A673 (cell line): ENCODE measurements at regions not wholly inside any gene's neighbourhood (a gene's known extent, or its start where the extent isn't known, plus 50 kb on each side); places are given as distances from the start of the nearest gene placed in this dataset.

Source experiments
- EZH2 ChIP-seq: fragments of 200-600 bp; sonication (generic); IDR thresholded peaks from 2 replicates; pipeline ENCODE4 v1.6.1; 2017; ENCODE audit warnings: borderline replicate concordance, low read depth, mild to moderate bottlenecking, mixed read lengths, antibody characterized with exemption, low read length; ENCODE audit not compliant: poor library complexity, severe bottlenecking
- TF ChIP-seq, protein P1 (sequence below): fragments of 300-800, 200-600 bp; sonication (generic); conservative IDR thresholded peaks from 2 replicates; pipeline ENCODE4 v1.5.1; 2017; ENCODE audit warnings: low read depth, mild to moderate bottlenecking, antibody characterized with exemption, low read length, moderate library complexity, mixed read lengths

GRCh38 chr13:105019073-105019472 lies 1516.4 kb downstream of the EFNB2 start:
- TF ChIP-seq, protein P1, sequence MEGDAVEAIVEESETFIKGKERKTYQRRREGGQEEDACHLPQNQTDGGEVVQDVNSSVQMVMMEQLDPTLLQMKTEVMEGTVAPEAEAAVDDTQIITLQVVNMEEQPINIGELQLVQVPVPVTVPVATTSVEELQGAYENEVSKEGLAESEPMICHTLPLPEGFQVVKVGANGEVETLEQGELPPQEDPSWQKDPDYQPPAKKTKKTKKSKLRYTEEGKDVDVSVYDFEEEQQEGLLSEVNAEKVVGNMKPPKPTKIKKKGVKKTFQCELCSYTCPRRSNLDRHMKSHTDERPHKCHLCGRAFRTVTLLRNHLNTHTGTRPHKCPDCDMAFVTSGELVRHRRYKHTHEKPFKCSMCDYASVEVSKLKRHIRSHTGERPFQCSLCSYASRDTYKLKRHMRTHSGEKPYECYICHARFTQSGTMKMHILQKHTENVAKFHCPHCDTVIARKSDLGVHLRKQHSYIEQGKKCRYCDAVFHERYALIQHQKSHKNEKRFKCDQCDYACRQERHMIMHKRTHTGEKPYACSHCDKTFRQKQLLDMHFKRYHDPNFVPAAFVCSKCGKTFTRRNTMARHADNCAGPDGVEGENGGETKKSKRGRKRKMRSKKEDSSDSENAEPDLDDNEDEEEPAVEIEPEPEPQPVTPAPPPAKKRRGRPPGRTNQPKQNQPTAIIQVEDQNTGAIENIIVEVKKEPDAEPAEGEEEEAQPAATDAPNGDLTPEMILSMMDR = no peak
- no peak for TF ChIP-seq EZH2
